HuH-7 (cell line): ENCODE measurements at regions not wholly inside any gene's neighbourhood (a gene's known extent, or its start where the extent isn't known, plus 50 kb on each side); places are given as distances from the start of the nearest gene placed in this dataset.

Experiments
- DNase-seq: peaks from one replicate; pipeline ENCODE4 v3.0.0; 2011; ENCODE audit warnings: low spot score

GRCh38 chr4:58688568-58688967 lies 1578.4 kb upstream of the IGFBP7 start:
- DNase-seq, result no peak

- no peak for DNase-seq
Observed at GRCh38 chr4:58679886-58680285, 1569.7 kb upstream of the IGFBP7 start.

- DNase-seq, result no peak
Observed at GRCh38 chr4:58679051-58679450, 1568.9 kb upstream of the IGFBP7 start.

- DNase-seq, result no peak
Observed at GRCh38 chr4:58669783-58670182, 1559.6 kb upstream of the IGFBP7 start.

- DNase-seq, result no peak
Observed at GRCh38 chr4:58665649-58666048, 1555.5 kb upstream of the IGFBP7 start.

GRCh38 chr4:58658701-58659100 lies 1548.5 kb upstream of the IGFBP7 start:
- DNase-seq, result no peak

- no peak for DNase-seq
Observed at GRCh38 chr4:58653251-58653650, 1543.1 kb upstream of the IGFBP7 start.

- no peak for DNase-seq
Observed at GRCh38 chr4:58649226-58649625, 1539.0 kb upstream of the IGFBP7 start.

GRCh38 chr4:58646126-58646525 lies 1535.9 kb upstream of the IGFBP7 start:
- no peak for DNase-seq

- DNase-seq, result no peak
Observed at GRCh38 chr4:58644549-58644948, 1534.4 kb upstream of the IGFBP7 start.

- no peak for DNase-seq
Observed at GRCh38 chr4:58636381-58636780, 1526.2 kb upstream of the IGFBP7 start.

- DNase-seq, result no peak
Observed at GRCh38 chr4:58617226-58617625, 1507.0 kb upstream of the IGFBP7 start.

- no peak for DNase-seq
Observed at GRCh38 chr4:58611012-58611411, 1500.8 kb upstream of the IGFBP7 start.

- no peak for DNase-seq
Observed at GRCh38 chr4:58606303-58606702, 1496.1 kb upstream of the IGFBP7 start.

- no peak for DNase-seq
Observed at GRCh38 chr4:58603951-58604350, 1493.8 kb upstream of the IGFBP7 start.

- DNase-seq, result no peak
Observed at GRCh38 chr4:58602731-58603359, 1492.7 kb upstream of the IGFBP7 start.

- DNase-seq, result no peak
Observed at GRCh38 chr4:58602022-58602421, 1491.8 kb upstream of the IGFBP7 start.

- no peak for DNase-seq
Observed at GRCh38 chr4:58600290-58600689, 1490.1 kb upstream of the IGFBP7 start.

- DNase-seq, result no peak
Observed at GRCh38 chr4:58590722-58591121, 1480.5 kb upstream of the IGFBP7 start.

GRCh38 chr4:58587856-58588255 lies 1477.7 kb upstream of the IGFBP7 start:
- no peak for DNase-seq

- no peak for DNase-seq
Observed at GRCh38 chr4:58566260-58566659, 1456.1 kb upstream of the IGFBP7 start.

GRCh38 chr4:58564695-58565475 lies 1454.7 kb upstream of the IGFBP7 start:
- no peak for DNase-seq

GRCh38 chr4:58561170-58561569 lies 1451.0 kb upstream of the IGFBP7 start:
- DNase-seq, result no peak

GRCh38 chr4:58560736-58561135 lies 1450.6 kb upstream of the IGFBP7 start:
- no peak for DNase-seq
